ENCODE measurements at regions not wholly inside any gene's neighbourhood (a gene's known extent, or its start where the extent isn't known, plus 50 kb on each side); places are given as distances from the start of the nearest gene placed in this dataset.

DNA sequence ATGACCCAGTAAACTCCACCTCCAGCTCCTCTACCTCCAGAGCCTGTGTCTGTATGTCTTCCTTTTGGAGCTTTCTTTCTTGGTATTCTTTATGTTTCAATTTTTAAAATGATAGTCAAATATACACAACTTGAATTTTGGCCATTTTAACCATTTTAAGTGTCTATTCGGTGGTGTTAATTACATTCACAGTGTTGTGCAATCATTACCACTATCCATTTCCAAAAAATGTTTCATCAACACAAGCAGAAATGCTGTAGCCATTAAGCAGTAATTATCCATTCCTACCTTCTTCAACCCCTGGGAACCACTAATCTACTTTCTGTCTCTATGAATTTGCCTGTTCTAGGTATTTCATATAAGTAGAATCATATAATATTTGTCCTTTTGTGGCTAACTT lies 194.5 kb upstream of the TSC22D2 start:
- Histone ChIP-seq H3K79me1 (ENCODE audit: low read depth, low read length) (no peaks in the 10 kb centered on the region), H3K36me3 (replicated peaks in 1 of 2; ENCODE audit: control insufficient read depth in 2 of 2, insufficient read depth in 2 of 2, low read length in 2 of 2) (no peaks in the 10 kb centered on the region), H3K14ac (ENCODE audit: low read length) (no peak overlapping the region), H3K4me3 (ENCODE audit: low read length in 2 of 2) (no peak overlapping the region), H3K4me2 (ENCODE audit: insufficient read depth, low read length, poor library complexity, severe bottlenecking) (no peak overlapping the region), H3K18ac (ENCODE audit: low read length) (no peak overlapping the region), H3K27me3 (ENCODE audit: control insufficient read depth in 3 of 3, insufficient read depth in 3 of 3, low read depth in 1 of 3, low read length in 3 of 3) (no peaks in the 10 kb centered on the region), H2BK15ac (ENCODE audit: low read length) (no peak overlapping the region), H2AK5ac (ENCODE audit: low read depth, low read length) (no peak overlapping the region), H3K9me3 (replicated peaks in 1 of 2; ENCODE audit: control insufficient read depth in 2 of 2, insufficient read depth in 1 of 2, low read depth in 1 of 2, low read length in 2 of 2) (peaks cover 5 to 11% of the 10 kb centered on the region in 2 donors), H4K91ac (ENCODE audit: low read depth, low read length, poor library complexity) (no peak overlapping the region), H2BK12ac (ENCODE audit: low read length) (no peak overlapping the region), H2BK5ac (ENCODE audit: low read length) (no peak overlapping the region), H2AFZ (ENCODE audit: low read length) (no peak overlapping the region), H3K27ac (replicated peaks; ENCODE audit: low read length) (no peak overlapping the region), H3K4me1 (ENCODE audit: control insufficient read depth in 2 of 2, insufficient read depth in 1 of 2, low read depth in 1 of 2, low read length in 2 of 2) (peaks cover 9 to 21% of the 10 kb centered on the region in 2 donors), H2BK120ac (ENCODE audit: low read depth, low read length) (no peak overlapping the region), H3K23ac (ENCODE audit: low read depth, low read length, poor library complexity) (no peak overlapping the region), H3K9ac (ENCODE audit: low read depth, low read length, poor library complexity) (no peak overlapping the region), H3K4ac (ENCODE audit: low read length) (no peak overlapping the region), H4K8ac (ENCODE audit: low read depth, low read length) (no peak overlapping the region)
- WGBS, 2 donors (ENCODE audit: extremely low coverage in 2 of 2, insufficient read length in 2 of 2, insufficient replicate concordance in 1 of 2), result no CpG with 5 or more reads among the region's 1 CpG
- DNase-seq (ENCODE audit: low spot score), result no peak

DNA sequence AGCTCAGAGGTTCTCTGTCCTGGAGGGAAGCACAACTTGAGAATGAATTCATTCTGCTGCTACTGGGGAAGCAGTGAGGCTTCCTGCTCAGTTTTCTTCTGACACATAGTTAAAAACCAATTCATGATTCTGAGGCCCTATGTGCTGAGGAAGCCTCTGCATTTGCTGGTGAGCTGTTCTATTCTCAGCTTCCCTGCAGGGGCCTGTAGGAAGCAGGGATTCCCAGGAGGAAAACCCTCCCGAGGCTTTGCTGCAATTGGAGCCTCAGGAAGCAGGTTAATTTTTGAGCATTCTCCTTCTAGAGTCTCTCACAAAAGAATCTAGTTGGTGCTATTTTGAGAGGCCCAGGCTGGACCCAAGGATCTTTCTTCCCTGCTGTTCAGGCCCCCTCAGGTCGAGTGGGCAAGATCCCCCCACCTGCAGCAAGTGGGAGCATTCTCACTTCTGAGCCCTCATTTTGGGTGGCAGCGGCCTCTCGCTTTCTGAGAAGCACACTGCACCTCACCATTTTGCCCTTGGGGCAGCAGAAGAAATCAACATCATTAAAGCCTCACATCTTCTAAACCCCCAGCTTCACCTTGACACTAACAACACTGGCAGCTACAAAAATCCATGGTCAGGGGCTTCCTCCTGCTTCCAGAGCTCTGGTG lies 197.5 kb upstream of the TSC22D2 start:
- Histone ChIP-seq H3K36me3 (replicated peaks in 1 of 2; ENCODE audit: control insufficient read depth in 2 of 2, insufficient read depth in 2 of 2, low read length in 2 of 2) (no peaks in the 10 kb centered on the region), H4K8ac (ENCODE audit: low read depth, low read length) (no peak overlapping the region), H3K4me1 (ENCODE audit: control insufficient read depth in 2 of 2, insufficient read depth in 1 of 2, low read depth in 1 of 2, low read length in 2 of 2) (peaks cover 4 to 11% of the 10 kb centered on the region in 2 donors), H2BK12ac (ENCODE audit: low read length) (peak overlapping the region; percentile 85), H3K79me1 (ENCODE audit: low read depth, low read length) (no peaks in the 10 kb centered on the region), H3K27ac (replicated peaks; ENCODE audit: low read length) (peak overlapping the region; percentile 57), H2AFZ (ENCODE audit: low read length) (peak overlapping the region; percentile 83), H3K18ac (ENCODE audit: low read length) (peak overlapping the region; percentile 55), H3K14ac (ENCODE audit: low read length) (no peak overlapping the region), H3K4ac (ENCODE audit: low read length) (no peak overlapping the region), H2AK5ac (ENCODE audit: low read depth, low read length) (no peak overlapping the region), H3K27me3 (ENCODE audit: control insufficient read depth in 3 of 3, insufficient read depth in 3 of 3, low read depth in 1 of 3, low read length in 3 of 3) (no peaks in the 10 kb centered on the region), H4K91ac (ENCODE audit: low read depth, low read length, poor library complexity) (no peak overlapping the region), H2BK120ac (ENCODE audit: low read depth, low read length) (no peak overlapping the region), H3K23ac (ENCODE audit: low read depth, low read length, poor library complexity) (no peak overlapping the region), H3K4me2 (ENCODE audit: insufficient read depth, low read length, poor library complexity, severe bottlenecking) (no peak overlapping the region), H3K9ac (ENCODE audit: low read depth, low read length, poor library complexity) (no peak overlapping the region), H2BK5ac (ENCODE audit: low read length) (no peak overlapping the region), H3K4me3 (ENCODE audit: low read length in 2 of 2) (no peak overlapping the region), H2BK15ac (ENCODE audit: low read length) (peak overlapping the region; percentile 64), H3K9me3 (replicated peaks in 1 of 2; ENCODE audit: control insufficient read depth in 2 of 2, insufficient read depth in 1 of 2, low read depth in 1 of 2, low read length in 2 of 2) (peaks cover 0 to 4% of the 10 kb centered on the region in 2 donors)
- WGBS, 2 donors (ENCODE audit: extremely low coverage in 2 of 2, insufficient read length in 2 of 2, insufficient replicate concordance in 1 of 2), result no CpG with 5 or more reads among the region's 4 CpGs
- no peak for DNase-seq (ENCODE audit: low spot score)

DNA sequence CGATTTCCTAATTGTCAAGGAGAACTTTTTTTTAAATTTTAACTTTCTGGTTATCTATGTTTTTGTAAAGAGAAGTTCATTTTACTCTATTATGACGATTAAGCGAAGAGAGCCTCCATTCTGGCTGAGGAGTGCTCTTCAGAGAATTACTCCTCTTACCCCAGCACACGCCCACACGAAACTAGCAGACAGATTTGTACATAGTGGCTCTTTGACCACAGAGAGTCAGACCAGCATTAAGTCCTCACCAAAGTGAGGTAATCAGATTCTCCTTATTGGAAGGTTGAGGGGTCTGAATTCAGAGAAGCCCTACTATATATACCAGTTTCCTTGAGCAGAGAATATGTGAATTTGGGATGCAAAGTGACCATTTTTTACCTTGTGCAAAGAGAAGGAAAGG lies 204.8 kb upstream of the TSC22D2 start:
- Histone ChIP-seq H2AK5ac (ENCODE audit: low read depth, low read length) (no peak overlapping the region), H2BK12ac (ENCODE audit: low read length) (no peak overlapping the region), H3K4me2 (ENCODE audit: insufficient read depth, low read length, poor library complexity, severe bottlenecking) (no peak overlapping the region), H3K4ac (ENCODE audit: low read length) (no peak overlapping the region), H3K27me3 (ENCODE audit: control insufficient read depth in 3 of 3, insufficient read depth in 3 of 3, low read depth in 1 of 3, low read length in 3 of 3) (no peaks in the 10 kb centered on the region), H4K91ac (ENCODE audit: low read depth, low read length, poor library complexity) (no peak overlapping the region), H3K4me3 (ENCODE audit: low read length in 2 of 2) (no peak overlapping the region), H3K79me1 (ENCODE audit: low read depth, low read length) (no peaks in the 10 kb centered on the region), H4K8ac (ENCODE audit: low read depth, low read length) (no peak overlapping the region), H2AFZ (ENCODE audit: low read length) (no peak overlapping the region), H3K18ac (ENCODE audit: low read length) (no peak overlapping the region), H3K14ac (ENCODE audit: low read length) (no peak overlapping the region), H2BK15ac (ENCODE audit: low read length) (no peak overlapping the region), H3K9me3 (replicated peaks in 1 of 2; ENCODE audit: control insufficient read depth in 2 of 2, insufficient read depth in 1 of 2, low read depth in 1 of 2, low read length in 2 of 2) (no peaks in the 10 kb centered on the region), H3K23ac (ENCODE audit: low read depth, low read length, poor library complexity) (no peak overlapping the region), H2BK5ac (ENCODE audit: low read length) (no peak overlapping the region), H3K27ac (replicated peaks; ENCODE audit: low read length) (no peak overlapping the region), H2BK120ac (ENCODE audit: low read depth, low read length) (no peak overlapping the region), H3K36me3 (replicated peaks in 1 of 2; ENCODE audit: control insufficient read depth in 2 of 2, insufficient read depth in 2 of 2, low read length in 2 of 2) (no peaks in the 10 kb centered on the region), H3K4me1 (ENCODE audit: control insufficient read depth in 2 of 2, insufficient read depth in 1 of 2, low read depth in 1 of 2, low read length in 2 of 2) (peaks cover 0 to 14% of the 10 kb centered on the region in 2 donors), H3K9ac (ENCODE audit: low read depth, low read length, poor library complexity) (no peak overlapping the region)
- WGBS, 2 donors (ENCODE audit: extremely low coverage in 2 of 2, insufficient read length in 2 of 2, insufficient replicate concordance in 1 of 2), result no CpG with 5 or more reads among the region's 5 CpGs
- DNase-seq (ENCODE audit: low spot score), result no peak

DNA sequence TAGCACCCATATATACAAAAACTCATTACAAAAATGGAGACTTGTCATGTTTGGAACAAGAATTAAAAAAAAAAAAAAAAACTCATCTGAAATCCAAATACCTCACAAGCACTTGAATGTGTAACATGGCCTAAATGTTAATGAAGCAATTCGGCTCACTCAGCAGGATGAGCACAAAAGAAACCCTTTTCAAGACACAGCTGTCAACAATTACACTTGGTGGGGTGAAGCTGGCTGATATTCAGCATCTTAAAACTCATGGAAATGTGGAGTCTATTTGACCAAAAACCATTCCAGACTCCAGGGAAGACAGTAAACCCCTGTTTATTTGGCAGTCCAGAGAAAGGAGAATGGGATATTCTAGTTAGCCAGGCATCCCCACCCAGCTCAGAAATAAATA lies 205.4 kb upstream of the TSC22D2 start:
- Histone ChIP-seq H3K23ac (ENCODE audit: low read depth, low read length, poor library complexity) (no peak overlapping the region), H3K27ac (replicated peaks; ENCODE audit: low read length) (no peak overlapping the region), H2BK120ac (ENCODE audit: low read depth, low read length) (no peak overlapping the region), H2BK5ac (ENCODE audit: low read length) (no peak overlapping the region), H2AFZ (ENCODE audit: low read length) (no peak overlapping the region), H4K91ac (ENCODE audit: low read depth, low read length, poor library complexity) (no peak overlapping the region), H3K4me3 (ENCODE audit: low read length in 2 of 2) (no peak overlapping the region), H3K27me3 (ENCODE audit: control insufficient read depth in 3 of 3, insufficient read depth in 3 of 3, low read depth in 1 of 3, low read length in 3 of 3) (no peaks in the 10 kb centered on the region), H3K79me1 (ENCODE audit: low read depth, low read length) (no peaks in the 10 kb centered on the region), H2BK12ac (ENCODE audit: low read length) (no peak overlapping the region), H4K8ac (ENCODE audit: low read depth, low read length) (no peak overlapping the region), H3K4ac (ENCODE audit: low read length) (no peak overlapping the region), H2AK5ac (ENCODE audit: low read depth, low read length) (no peak overlapping the region), H3K36me3 (replicated peaks in 1 of 2; ENCODE audit: control insufficient read depth in 2 of 2, insufficient read depth in 2 of 2, low read length in 2 of 2) (no peaks in the 10 kb centered on the region), H2BK15ac (ENCODE audit: low read length) (no peak overlapping the region), H3K4me2 (ENCODE audit: insufficient read depth, low read length, poor library complexity, severe bottlenecking) (no peak overlapping the region), H3K18ac (ENCODE audit: low read length) (no peak overlapping the region), H3K14ac (ENCODE audit: low read length) (no peak overlapping the region), H3K9me3 (replicated peaks in 1 of 2; ENCODE audit: control insufficient read depth in 2 of 2, insufficient read depth in 1 of 2, low read depth in 1 of 2, low read length in 2 of 2) (no peaks in the 10 kb centered on the region), H3K9ac (ENCODE audit: low read depth, low read length, poor library complexity) (no peak overlapping the region), H3K4me1 (ENCODE audit: control insufficient read depth in 2 of 2, insufficient read depth in 1 of 2, low read depth in 1 of 2, low read length in 2 of 2) (peaks cover 0 to 14% of the 10 kb centered on the region in 2 donors)
- DNase-seq (ENCODE audit: low spot score), result no peak
- no CpG with 5 or more reads among the region's 1 CpG for WGBS, 2 donors (ENCODE audit: extremely low coverage in 2 of 2, insufficient read length in 2 of 2, insufficient replicate concordance in 1 of 2)
